GM06990 (cell line): ENCODE measurements at regions not wholly inside any gene's neighbourhood (a gene's known extent, or its start where the extent isn't known, plus 50 kb on each side); places are given as distances from the start of the nearest gene placed in this dataset.
"Not testable (repeated sequence)": the region's sequence is repeated elsewhere in the genome, so short reads cannot be mapped to it uniquely, and the experiment has no call there.

Source experiments
- DNase-seq: peaks from one replicate; pipeline ENCODE4 v3.0.0-alpha.2; 2011; ENCODE audit not compliant: insufficient read length; ENCODE audit errors: extremely low read depth
- H3K27me3 ChIP-seq: replicated peaks from 2 replicates; pipeline ENCODE4 v1.6.0; 2011; ENCODE audit warnings: low read length; ENCODE audit not compliant: control insufficient read depth, insufficient read depth
- H3K36me3 ChIP-seq: 2 replicates; pipeline ENCODE4 v1.5.1; 2011; ENCODE audit warnings: low read length; ENCODE audit not compliant: control insufficient read depth, insufficient read depth
- H3K4me3 ChIP-seq: replicated peaks from 2 replicates; pipeline ENCODE4 v1.5.1; 2011; ENCODE audit warnings: low read depth, mild to moderate bottlenecking, control low read depth, low read length
- TF ChIP-seq, protein P1 (sequence below): IDR thresholded peaks from 2 replicates; pipeline ENCODE4 v1.5.1; 2011; ENCODE audit warnings: low read length, control low read depth, mild to moderate bottlenecking, inconsistent platforms; ENCODE audit not compliant: insufficient read depth, poor library complexity, severe bottlenecking

DNA sequence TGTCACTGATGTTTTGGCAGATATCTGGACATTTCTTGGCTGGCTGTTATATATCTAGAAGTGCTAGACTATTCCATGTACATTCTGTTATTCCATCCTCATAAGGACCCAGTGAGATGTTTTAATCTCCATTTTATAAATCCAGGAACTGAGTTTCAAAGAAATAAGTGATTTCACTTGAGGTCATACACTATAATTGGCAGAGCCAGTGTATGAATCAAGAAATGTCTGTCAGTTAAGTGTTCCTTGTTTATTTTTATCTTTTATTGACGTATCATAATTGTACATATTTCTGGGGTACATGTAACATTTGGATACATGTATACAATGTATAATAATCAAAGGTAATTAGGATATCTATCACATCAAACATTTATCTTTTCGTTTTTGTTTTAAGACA lies 338.3 kb upstream of the KLF4 start:
- H3K27me3 ChIP-seq = no peaks in the 10 kb centered on the region
- no peak overlapping the region for H3K4me3 ChIP-seq
- no peak for DNase-seq
- no peaks in the 10 kb centered on the region for H3K36me3 ChIP-seq
- TF ChIP-seq, protein P1, sequence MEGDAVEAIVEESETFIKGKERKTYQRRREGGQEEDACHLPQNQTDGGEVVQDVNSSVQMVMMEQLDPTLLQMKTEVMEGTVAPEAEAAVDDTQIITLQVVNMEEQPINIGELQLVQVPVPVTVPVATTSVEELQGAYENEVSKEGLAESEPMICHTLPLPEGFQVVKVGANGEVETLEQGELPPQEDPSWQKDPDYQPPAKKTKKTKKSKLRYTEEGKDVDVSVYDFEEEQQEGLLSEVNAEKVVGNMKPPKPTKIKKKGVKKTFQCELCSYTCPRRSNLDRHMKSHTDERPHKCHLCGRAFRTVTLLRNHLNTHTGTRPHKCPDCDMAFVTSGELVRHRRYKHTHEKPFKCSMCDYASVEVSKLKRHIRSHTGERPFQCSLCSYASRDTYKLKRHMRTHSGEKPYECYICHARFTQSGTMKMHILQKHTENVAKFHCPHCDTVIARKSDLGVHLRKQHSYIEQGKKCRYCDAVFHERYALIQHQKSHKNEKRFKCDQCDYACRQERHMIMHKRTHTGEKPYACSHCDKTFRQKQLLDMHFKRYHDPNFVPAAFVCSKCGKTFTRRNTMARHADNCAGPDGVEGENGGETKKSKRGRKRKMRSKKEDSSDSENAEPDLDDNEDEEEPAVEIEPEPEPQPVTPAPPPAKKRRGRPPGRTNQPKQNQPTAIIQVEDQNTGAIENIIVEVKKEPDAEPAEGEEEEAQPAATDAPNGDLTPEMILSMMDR = no peak

DNA sequence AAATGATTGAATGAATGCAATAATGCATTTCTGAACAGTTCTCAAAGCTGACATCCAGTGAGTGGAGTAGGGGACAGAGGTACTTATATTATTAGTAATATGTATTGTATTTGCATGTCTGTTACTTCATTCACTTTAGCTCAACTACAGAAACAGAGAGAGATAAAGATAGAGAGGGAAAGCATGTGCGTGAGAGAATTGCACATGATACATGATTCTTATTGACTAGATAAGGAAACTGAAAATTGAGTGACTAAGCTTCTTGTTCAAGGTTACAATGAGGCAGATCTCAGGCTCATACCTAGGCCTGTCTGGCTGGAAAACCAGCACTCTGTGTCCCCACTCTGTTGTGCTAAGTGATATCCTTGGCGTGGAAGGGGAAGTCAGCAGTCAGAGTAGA lies 337.7 kb upstream of the KLF4 start:
- TF ChIP-seq, protein P1 = no peak
- H3K4me3 ChIP-seq = no peak overlapping the region; the same call in 1 of the 2 replicates
- no peaks in the 10 kb centered on the region for H3K27me3 ChIP-seq
- DNase-seq = peak; percentile 20
- H3K36me3 ChIP-seq = no peaks in the 10 kb centered on the region

GRCh38 chr9:107826688-107826983 lies 337.1 kb upstream of the KLF4 start:
- not testable (repeated sequence) for H3K4me3 ChIP-seq, DNase-seq, H3K36me3 ChIP-seq, H3K27me3 ChIP-seq

DNA sequence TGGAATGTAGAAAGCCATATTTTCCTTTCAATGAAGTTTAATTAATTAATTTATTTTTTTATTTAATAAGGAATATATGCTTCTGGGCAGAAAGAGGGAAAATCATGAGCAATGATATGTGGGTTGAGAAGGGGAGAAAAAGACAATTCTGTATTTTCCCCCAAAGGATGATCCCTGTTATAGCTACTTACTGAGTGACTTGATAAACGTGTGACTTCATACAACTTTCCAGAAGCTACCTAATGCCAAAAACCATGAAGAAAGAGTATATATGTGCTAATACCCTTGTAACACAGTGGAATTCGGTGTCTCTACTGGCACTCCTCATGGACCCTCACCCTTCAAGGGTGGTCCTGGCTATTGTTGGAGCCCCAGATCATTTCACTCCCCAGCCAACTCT lies 335.0 kb upstream of the KLF4 start:
- H3K27me3 ChIP-seq = no peaks in the 10 kb centered on the region
- no peak for DNase-seq
- TF ChIP-seq, protein P1 = no peak
- H3K36me3 ChIP-seq = no peaks in the 10 kb centered on the region
- H3K4me3 ChIP-seq = no peak overlapping the region

GRCh38 chr9:107819772-107820565 lies 330.4 kb upstream of the KLF4 start:
- Histone ChIP-seq H3K27me3 (no peaks in the 10 kb centered on the region), H3K4me3 (no peak overlapping the region), H3K36me3 (no peaks in the 10 kb centered on the region)
- TF ChIP-seq, protein P1 = no peak
- no peak for DNase-seq

DNA sequence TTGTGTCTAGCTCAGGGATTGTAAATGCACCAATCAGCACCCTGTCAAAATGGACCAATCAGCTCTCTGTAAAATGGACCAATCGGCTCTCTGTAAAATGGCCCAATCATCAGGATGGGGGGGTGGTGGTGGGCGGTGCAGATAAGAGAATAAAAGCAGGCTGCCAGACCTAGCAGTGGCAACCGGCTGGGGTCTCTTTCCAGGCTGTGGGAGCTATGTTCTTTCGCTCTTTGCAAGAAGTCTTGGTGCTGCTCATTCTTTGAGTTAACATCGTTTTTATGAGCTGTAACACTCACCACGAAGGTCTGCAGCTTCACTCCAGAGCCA lies 328.9 kb upstream of the KLF4 start:
- H3K27me3 ChIP-seq, H3K4me3 ChIP-seq, H3K36me3 ChIP-seq, DNase-seq: not testable (repeated sequence)

GRCh38 chr9:107817595-107818502 lies 328.3 kb upstream of the KLF4 start:
- not testable (repeated sequence) for H3K27me3 ChIP-seq, DNase-seq, H3K4me3 ChIP-seq, H3K36me3 ChIP-seq
